BJ (cell line): ENCODE measurements at regions not wholly inside any gene's neighbourhood (a gene's known extent, or its start where the extent isn't known, plus 50 kb on each side); places are given as distances from the start of the nearest gene placed in this dataset. TPM values are rescaled to one million over a fixed set of nuclear protein-coding genes. Genes with fewer than 3 reads are reported as not detected.

ENCODE experiments used
- CTCF ChIA-PET: fragments of 350-600 bp; formaldehyde crosslinking; extraction: SDS; loops from one replicate; lab custom pipeline; 2021; ENCODE audit warnings: antibody characterized with exemption, inconsistent platforms; lab: Yijun Ruan, JAX
- POLR2A ChIA-PET: fragments of 300-600 bp; sonication (Branson Sonifier 250); formaldehyde crosslinking; extraction: SDS; loops from one replicate; lab custom pipeline; 2021; ENCODE audit warnings: antibody characterized with exemption; lab: Charles Lee
- DNase-seq: peaks from one replicate; pipeline ENCODE4 v3.0.0-alpha.2; 2011; ENCODE audit warnings: low read depth
- H3K27me3 ChIP-seq: 2 replicates; pipeline ENCODE4 v1.6.0; 2011; ENCODE audit warnings: low read length; ENCODE audit not compliant: control insufficient read depth, insufficient read depth
- H3K36me3 ChIP-seq: 2 replicates; pipeline ENCODE4 v1.5.1; 2011; ENCODE audit warnings: low read length; ENCODE audit not compliant: control insufficient read depth, insufficient read depth
- H3K4me3 ChIP-seq: 2 replicates; pipeline ENCODE4 v1.5.1; 2011; ENCODE audit warnings: low read depth, mild to moderate bottlenecking, control low read depth, low read length
- small RNA-seq: library from RNA; depleted of rRNA; stranded (forward); fragments of <200 nt; gene quantifications from one replicate; pipeline ENCODE3, GENCODE V24; 2012; ENCODE audit warnings: low replicate concordance, low read depth; ENCODE audit not compliant: insufficient read length
- TF ChIP-seq, protein P1 (sequence below): IDR thresholded peaks from 2 replicates; pipeline ENCODE4 v1.5.1; 2011; ENCODE audit warnings: low read depth, mild to moderate bottlenecking, control low read depth, inconsistent platforms, low read length, moderate library complexity; ENCODE audit not compliant: insufficient read depth

GRCh38 chr2:14567561-14567960 is 65.0 kb upstream of the LRATD1 start:
- Histone ChIP-seq H3K4me3 (no peak overlapping the region), H3K36me3 (no peaks in the 10 kb centered on the region), H3K27me3 (no peaks in the 10 kb centered on the region)
- ChIA-PET POLR2A (no interaction called here), CTCF (interaction anchor here (1.5 kb wide), 1 partner anchor 12 kb away, joined by 4 read pairs; no protein-coding TSS in a partner anchor)
- no peak for DNase-seq
- TF ChIP-seq, protein P1, sequence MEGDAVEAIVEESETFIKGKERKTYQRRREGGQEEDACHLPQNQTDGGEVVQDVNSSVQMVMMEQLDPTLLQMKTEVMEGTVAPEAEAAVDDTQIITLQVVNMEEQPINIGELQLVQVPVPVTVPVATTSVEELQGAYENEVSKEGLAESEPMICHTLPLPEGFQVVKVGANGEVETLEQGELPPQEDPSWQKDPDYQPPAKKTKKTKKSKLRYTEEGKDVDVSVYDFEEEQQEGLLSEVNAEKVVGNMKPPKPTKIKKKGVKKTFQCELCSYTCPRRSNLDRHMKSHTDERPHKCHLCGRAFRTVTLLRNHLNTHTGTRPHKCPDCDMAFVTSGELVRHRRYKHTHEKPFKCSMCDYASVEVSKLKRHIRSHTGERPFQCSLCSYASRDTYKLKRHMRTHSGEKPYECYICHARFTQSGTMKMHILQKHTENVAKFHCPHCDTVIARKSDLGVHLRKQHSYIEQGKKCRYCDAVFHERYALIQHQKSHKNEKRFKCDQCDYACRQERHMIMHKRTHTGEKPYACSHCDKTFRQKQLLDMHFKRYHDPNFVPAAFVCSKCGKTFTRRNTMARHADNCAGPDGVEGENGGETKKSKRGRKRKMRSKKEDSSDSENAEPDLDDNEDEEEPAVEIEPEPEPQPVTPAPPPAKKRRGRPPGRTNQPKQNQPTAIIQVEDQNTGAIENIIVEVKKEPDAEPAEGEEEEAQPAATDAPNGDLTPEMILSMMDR, result no peak

DNA sequence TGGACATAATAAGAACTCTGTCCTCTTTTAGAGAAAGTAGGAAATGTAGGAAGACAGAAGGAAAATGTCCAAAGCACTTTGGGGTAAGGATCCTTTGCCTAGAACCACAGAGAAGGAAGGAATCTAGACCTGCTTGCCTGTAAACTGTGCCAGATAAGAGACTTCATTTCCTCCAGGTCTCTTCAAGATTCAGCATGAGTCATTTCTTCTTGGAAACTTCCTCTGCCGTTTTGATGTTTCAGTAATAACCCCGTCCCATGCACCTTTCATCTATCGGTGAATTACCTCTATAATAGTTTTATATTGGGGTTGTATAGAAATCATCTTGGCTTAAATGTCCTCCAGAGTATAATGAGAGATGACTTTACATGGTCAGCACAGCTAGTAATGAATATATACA is 63.2 kb upstream of the LRATD1 start:
- no peak for DNase-seq
- H3K27me3 ChIP-seq, result no peaks in the 10 kb centered on the region
- no peaks in the 10 kb centered on the region for H3K36me3 ChIP-seq
- ChIA-PET POLR2A (no interaction called here), CTCF (no interaction called here)
- H3K4me3 ChIP-seq, result no peak overlapping the region
- TF ChIP-seq, protein P1, result no peak

DNA sequence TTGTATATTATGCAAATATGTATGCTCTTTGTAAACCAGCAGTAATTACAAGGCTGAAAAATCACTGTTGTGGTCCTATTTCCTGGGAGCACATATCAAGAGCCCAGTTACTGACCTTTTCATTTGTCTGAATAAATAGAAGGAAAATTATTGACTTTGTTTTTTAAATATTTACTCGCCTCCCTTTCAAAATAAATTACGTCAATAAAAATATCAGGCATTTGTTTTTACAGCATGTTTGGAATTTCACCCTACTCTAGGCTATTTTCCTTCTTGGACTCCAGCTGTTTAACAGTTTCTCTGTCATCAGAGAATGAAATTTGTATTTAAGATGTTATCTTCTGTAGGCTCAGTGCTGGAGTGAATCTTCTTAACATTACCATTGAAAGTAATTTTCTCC is 59.9 kb upstream of the LRATD1 start:
- H3K36me3 ChIP-seq, result no peaks in the 10 kb centered on the region
- TF ChIP-seq, protein P1, result no peak
- no peak overlapping the region for H3K4me3 ChIP-seq
- ChIA-PET POLR2A (no interaction called here), CTCF (no interaction called here)
- H3K27me3 ChIP-seq, result no peaks in the 10 kb centered on the region
- DNase-seq, result no peak

DNA sequence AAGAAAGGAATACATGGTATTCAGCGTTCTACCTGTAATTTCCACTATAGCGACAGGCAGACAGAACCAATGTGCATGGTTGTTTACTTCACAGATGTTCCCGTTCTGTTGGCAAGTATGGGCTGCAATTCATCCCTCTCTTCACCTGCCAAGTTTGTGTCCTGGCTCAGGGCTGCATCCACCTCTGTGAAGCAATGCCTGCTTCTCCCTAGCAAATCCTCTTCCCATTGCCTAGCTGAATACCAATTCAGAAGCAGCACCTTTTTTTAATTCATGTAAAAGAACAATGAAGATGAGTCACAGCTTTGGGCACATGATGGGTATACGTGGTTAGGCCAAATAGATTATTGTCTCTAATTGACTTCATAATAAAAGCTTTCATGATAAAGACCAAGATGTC is 54.7 kb upstream of the LRATD1 start:
- ChIA-PET POLR2A (interaction anchor here (0.6 kb wide), 1 partner anchor 26 kb away, joined by 3 read pairs; no protein-coding TSS in a partner anchor), CTCF (no interaction called here)
- Histone ChIP-seq H3K27me3 (no peaks in the 10 kb centered on the region), H3K4me3 (no peak overlapping the region), H3K36me3 (no peaks in the 10 kb centered on the region)
- no peak for DNase-seq
- TF ChIP-seq, protein P1, result no peak

Small RNA genes in the stretch of these regions (small RNA-seq; reads per million reads assigned to genes)
- not detected for gene RF00017
- not detected for gene RNU6-1288P
